Loucy (cell line): ENCODE measurements at regions not wholly inside any gene's neighbourhood (a gene's known extent, or its start where the extent isn't known, plus 50 kb on each side); places are given as distances from the start of the nearest gene placed in this dataset.

Experiments used
- H2AFZ ChIP-seq: fragments of 200-600 bp; sonication (generic); 2 replicates; pipeline ENCODE4 v1.6.0; 2016; ENCODE audit warnings: antibody characterized with exemption, mild to moderate bottlenecking, low read length, moderate library complexity
- H3F3A ChIP-seq: fragments of 200-600 bp; 2 replicates; pipeline ENCODE4 v1.6.0; 2016; ENCODE audit warnings: antibody characterized with exemption, low read depth, mild to moderate bottlenecking
- H3K27me3 ChIP-seq: fragments of 200-600 bp; sonication (generic); 2 replicates; pipeline ENCODE4 v1.6.1; 2014; ENCODE audit warnings: low read length, mild to moderate bottlenecking; ENCODE audit not compliant: insufficient read depth, poor library complexity, severe bottlenecking
- H3K36me3 ChIP-seq: fragments of 200-600 bp; sonication (generic); 2 replicates; pipeline ENCODE4 v1.6.1; 2016; ENCODE audit warnings: low read length; ENCODE audit not compliant: insufficient read depth
- H3K4me1 ChIP-seq: fragments of 200-600 bp; sonication (generic); 2 replicates; pipeline ENCODE4 v1.5.1; 2014; ENCODE audit warnings: low read length, mild to moderate bottlenecking; ENCODE audit not compliant: insufficient read depth, poor library complexity, severe bottlenecking
- H3K4me2 ChIP-seq: fragments of 200-600 bp; sonication (generic); 2 replicates; pipeline ENCODE4 v1.6.0; 2014; ENCODE audit warnings: antibody characterized with exemption, low read length, low read depth, mild to moderate bottlenecking; ENCODE audit not compliant: poor library complexity, severe bottlenecking
- H3K4me3 ChIP-seq: fragments of 200-600 bp; sonication (generic); 2 replicates; pipeline ENCODE4 v1.5.1; 2014; ENCODE audit warnings: low read length, mild to moderate bottlenecking, mixed read lengths; ENCODE audit not compliant: poor library complexity, severe bottlenecking
- H3K79me2 ChIP-seq: fragments of 200-600 bp; sonication (generic); 2 replicates; pipeline ENCODE4 v1.6.1; 2014; ENCODE audit warnings: low read length; ENCODE audit not compliant: insufficient read depth
- H3K9ac ChIP-seq: fragments of 200-600 bp; sonication (generic); 2 replicates; pipeline ENCODE4 v1.6.0; 2014; ENCODE audit warnings: mild to moderate bottlenecking, low read depth, low read length, moderate library complexity; ENCODE audit not compliant: poor library complexity, severe bottlenecking
- H3K9me2 ChIP-seq: fragments of 200-600 bp; sonication (generic); replicated peaks from 2 replicates; pipeline ENCODE4 v1.6.1; 2016; ENCODE audit warnings: low read depth, low read length, mixed read lengths
- H3K9me3 ChIP-seq: fragments of 200-600 bp; sonication (generic); 2 replicates; pipeline ENCODE4 v1.6.1; 2014; ENCODE audit warnings: mild to moderate bottlenecking, antibody characterized with exemption, low read length, low read depth; ENCODE audit not compliant: insufficient read depth
- H4K20me1 ChIP-seq: fragments of 200-600 bp; sonication (generic); 2 replicates; pipeline ENCODE4 v1.6.0; 2014; ENCODE audit warnings: antibody characterized with exemption, low read length, mild to moderate bottlenecking; ENCODE audit not compliant: insufficient read depth, poor library complexity, severe bottlenecking
- CTCF ChIP-seq: fragments of 200-600 bp; sonication (generic); conservative IDR thresholded peaks from 2 replicates; pipeline ENCODE4 v1.5.1; 2014; ENCODE audit warnings: mild to moderate bottlenecking, antibody characterized with exemption, low read length
- EZH2phosphoT487 ChIP-seq: fragments of 200-600 bp; IDR thresholded peaks from 2 replicates; pipeline ENCODE4 v1.6.1; 2018; ENCODE audit warnings: antibody characterized with exemption, mild to moderate bottlenecking, moderate library complexity, borderline replicate concordance

- no peaks in the 10 kb centered on the region for H3K9me2 ChIP-seq
- peaks cover 5% of the 10 kb centered on the region for H3K27me3 ChIP-seq
- no peak overlapping the region for H2AFZ ChIP-seq
- H3K4me3 ChIP-seq, result no peak overlapping the region
- H4K20me1 ChIP-seq, result no peaks in the 10 kb centered on the region
- TF ChIP-seq EZH2phosphoT487 (no peak), CTCF (no peak)
- H3K4me1 ChIP-seq, result no peaks in the 10 kb centered on the region
- no peak overlapping the region for H3K9ac ChIP-seq
- no peaks in the 10 kb centered on the region for H3K36me3 ChIP-seq
- no peaks in the 10 kb centered on the region for H3K9me3 ChIP-seq
- H3K79me2 ChIP-seq, result no peaks in the 10 kb centered on the region
- H3F3A ChIP-seq, result no peaks in the 10 kb centered on the region
- no peak overlapping the region for H3K4me2 ChIP-seq
These were observed 84.4 kb upstream of the SYPL1 start for GRCh38 chr7:106196460-106197021.

GRCh38 chr7:106193661-106194060 is 81.5 kb upstream of the SYPL1 start:
- no peaks in the 10 kb centered on the region for H3K36me3 ChIP-seq
- H3K27me3 ChIP-seq, result peaks cover 5% of the 10 kb centered on the region
- H3K4me1 ChIP-seq, result no peaks in the 10 kb centered on the region
- H3K79me2 ChIP-seq, result no peaks in the 10 kb centered on the region
- H3K4me3 ChIP-seq, result no peak overlapping the region
- TF ChIP-seq CTCF, result no peak
- TF ChIP-seq EZH2phosphoT487, result no peak
- no peaks in the 10 kb centered on the region for H3K9me2 ChIP-seq
- H2AFZ ChIP-seq, result no peak overlapping the region
- no peak overlapping the region for H3K9ac ChIP-seq
- no peaks in the 10 kb centered on the region for H3F3A ChIP-seq
- H3K9me3 ChIP-seq, result no peaks in the 10 kb centered on the region
- no peak overlapping the region for H3K4me2 ChIP-seq
- no peaks in the 10 kb centered on the region for H4K20me1 ChIP-seq

- Histone ChIP-seq H3K4me2 (no peak overlapping the region), H3K4me3 (no peak overlapping the region), H3K9me3 (no peaks in the 10 kb centered on the region), H3K9me2 (no peaks in the 10 kb centered on the region), H3K4me1 (no peaks in the 10 kb centered on the region), H3F3A (no peaks in the 10 kb centered on the region), H3K27me3 (peaks cover 5% of the 10 kb centered on the region), H3K9ac (no peak overlapping the region), H3K36me3 (no peaks in the 10 kb centered on the region), H3K79me2 (no peaks in the 10 kb centered on the region), H2AFZ (no peak overlapping the region), H4K20me1 (no peaks in the 10 kb centered on the region)
- TF ChIP-seq EZH2phosphoT487 (no peak), CTCF (no peak)
These were observed 78.6 kb upstream of the SYPL1 start for GRCh38 chr7:106190589-106191330.
